ENCODE measurements at regions not wholly inside any gene's neighbourhood (a gene's known extent, or its start where the extent isn't known, plus 50 kb on each side); places are given as distances from the start of the nearest gene placed in this dataset.

DNA sequence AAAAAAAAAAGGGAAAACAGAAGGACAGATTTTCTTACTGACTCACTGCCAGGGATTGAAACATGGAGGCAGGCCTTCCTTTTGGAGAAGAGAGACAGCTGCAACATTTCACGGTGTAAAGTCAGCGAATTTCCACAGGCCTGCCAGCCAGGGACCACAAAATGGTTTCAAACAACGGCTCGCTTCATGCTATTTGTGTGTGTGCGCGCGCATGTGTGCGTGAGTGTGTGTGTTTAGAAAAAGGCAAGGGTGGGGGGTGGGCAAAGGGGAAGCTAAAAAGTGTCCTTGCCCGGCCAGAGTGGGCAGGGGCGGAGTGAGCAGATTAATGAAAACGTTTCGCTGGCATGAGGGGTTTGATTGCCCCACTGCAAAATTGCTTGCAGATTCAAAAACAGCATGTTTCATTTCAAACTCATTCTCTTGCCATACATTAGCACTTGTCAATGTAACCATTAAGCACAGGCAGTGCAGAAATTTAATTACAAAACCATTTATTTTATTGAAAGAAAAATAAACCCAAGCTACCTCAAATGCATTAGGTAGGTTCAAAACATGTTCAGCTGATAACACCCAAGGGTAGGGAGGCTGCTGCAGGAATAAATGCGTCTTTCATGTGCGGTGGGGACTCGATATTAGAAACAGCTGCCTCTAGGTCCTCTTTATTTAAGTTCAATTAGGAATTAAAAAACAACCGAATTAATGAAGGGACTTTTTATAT, 182.1 kb upstream of the SIX2 start:
- TF ChIP-seq, protein P1, sequence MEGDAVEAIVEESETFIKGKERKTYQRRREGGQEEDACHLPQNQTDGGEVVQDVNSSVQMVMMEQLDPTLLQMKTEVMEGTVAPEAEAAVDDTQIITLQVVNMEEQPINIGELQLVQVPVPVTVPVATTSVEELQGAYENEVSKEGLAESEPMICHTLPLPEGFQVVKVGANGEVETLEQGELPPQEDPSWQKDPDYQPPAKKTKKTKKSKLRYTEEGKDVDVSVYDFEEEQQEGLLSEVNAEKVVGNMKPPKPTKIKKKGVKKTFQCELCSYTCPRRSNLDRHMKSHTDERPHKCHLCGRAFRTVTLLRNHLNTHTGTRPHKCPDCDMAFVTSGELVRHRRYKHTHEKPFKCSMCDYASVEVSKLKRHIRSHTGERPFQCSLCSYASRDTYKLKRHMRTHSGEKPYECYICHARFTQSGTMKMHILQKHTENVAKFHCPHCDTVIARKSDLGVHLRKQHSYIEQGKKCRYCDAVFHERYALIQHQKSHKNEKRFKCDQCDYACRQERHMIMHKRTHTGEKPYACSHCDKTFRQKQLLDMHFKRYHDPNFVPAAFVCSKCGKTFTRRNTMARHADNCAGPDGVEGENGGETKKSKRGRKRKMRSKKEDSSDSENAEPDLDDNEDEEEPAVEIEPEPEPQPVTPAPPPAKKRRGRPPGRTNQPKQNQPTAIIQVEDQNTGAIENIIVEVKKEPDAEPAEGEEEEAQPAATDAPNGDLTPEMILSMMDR (IDR thresholded peaks at IDR 0.05) = no peak
- TF ChIP-seq POLR2A (IDR thresholded peaks at IDR 0.05) = no peak
